HCT116 (cell line): ENCODE measurements at regions not wholly inside any gene's neighbourhood (a gene's known extent, or its start where the extent isn't known, plus 50 kb on each side); places are given as distances from the start of the nearest gene placed in this dataset.

Experiments
- CEBPB ChIP-seq: IDR thresholded peaks from 2 replicates; pipeline ENCODE4 v1.6.1; 2012; ENCODE audit warnings: low read depth
- CTCF ChIP-seq, 3 experiments: fragments of 200-600 bp in 1 of 3; sonication (generic) in 1 of 3; IDR thresholded peaks in 2 of 3; conservative IDR thresholded peaks in 1 of 3; 2 replicates each; pipeline ENCODE4 v1.5.1; 2012 to 2017; ENCODE audit warnings: low read depth in 2 of 3, low read length in 2 of 3, antibody characterized with exemption in 1 of 3, borderline replicate concordance in 1 of 3, control low read depth in 1 of 3, mild to moderate bottlenecking in 1 of 3, mixed read lengths in 1 of 3, mixed run types in 1 of 3, moderate library complexity in 1 of 3; ENCODE audit not compliant: insufficient read depth in 1 of 3
- EGR1 ChIP-seq: IDR thresholded peaks from 2 replicates; pipeline ENCODE4 v1.6.1; 2012; ENCODE audit warnings: low read depth
- EZH2 ChIP-seq: fragments of 200-600 bp; sonication (generic); IDR thresholded peaks from 2 replicates; pipeline ENCODE4 v1.6.1; 2017; ENCODE audit warnings: antibody characterized with exemption, mixed run types
- EZH2phosphoT487 ChIP-seq: fragments of 200-600 bp; IDR thresholded peaks from 2 replicates; pipeline ENCODE4 v1.6.1; 2018; ENCODE audit warnings: antibody characterized with exemption, borderline replicate concordance
- POLR2A ChIP-seq: IDR thresholded peaks from 2 replicates; pipeline ENCODE4 v1.7.0; 2011; ENCODE audit warnings: borderline replicate concordance; ENCODE audit not compliant: insufficient read depth, insufficient read length; ENCODE audit errors: extremely low read depth
- POLR2AphosphoS5 ChIP-seq: IDR thresholded peaks from 2 replicates; pipeline ENCODE4 v1.6.1; 2011; ENCODE audit warnings: mild to moderate bottlenecking, low read depth, low read length, moderate library complexity
- ZNF274 ChIP-seq: fragments of 200-500 bp; sonication (Bioruptor generic); IDR thresholded peaks from 2 replicates; pipeline ENCODE4 v1.6.1; 2014; ENCODE audit warnings: mild to moderate bottlenecking, low read depth, low read length, inconsistent platforms

GRCh38 chr2:221005338-221005737 is 566.8 kb downstream of the EPHA4 start:
- TF ChIP-seq EZH2 (no peak), CEBPB (no peak), CTCF (IDR thresholded peaks at IDR 0.05 in 2 of 3, conservative IDR thresholded peaks at IDR 0.05 in 1 of 3; ENCODE audit: borderline replicate concordance in 1 of 3, insufficient read depth in 1 of 3, low read depth in 2 of 3, low read length in 2 of 3) (no peak), EZH2phosphoT487 (no peak), EGR1 (no peak), POLR2AphosphoS5 (no peak), POLR2A (no peak), ZNF274 (no peak)
